ENCODE measurements at regions not wholly inside any gene's neighbourhood (a gene's known extent, or its start where the extent isn't known, plus 50 kb on each side); places are given as distances from the start of the nearest gene placed in this dataset.

GRCh38 chr3:73270839-73271483, 209.5 kb downstream of the EBLN2 start:
- no peak for DNase-seq
- H3K27me3 ChIP-seq = no peaks in the 10 kb centered on the region
- in situ Hi-C loops (cut with MboI; ENCODE audit: low pct_ligation_motif_present in 1 of 4, low pct_unique_long_range_greater_than_20kb in 1 of 4, low sequenced_read_pairs in 3 of 4) (no loop called here), intact Hi-C loops (cut with DNase I; ENCODE audit: low total_unique reads) (no loop called here)
- no peaks in the 10 kb centered on the region for H3K9me3 ChIP-seq
- TF ChIP-seq POLR2A (IDR thresholded peaks at IDR 0.05) (no peak), POLR2AphosphoS5 (IDR thresholded peaks at IDR 0.05) (no peak), CTCF (IDR thresholded peaks at IDR 0.05) (no peak), EP300 (IDR thresholded peaks at IDR 0.05; ENCODE audit: low read depth) (no peak)
- H3K4me3 ChIP-seq = no peak overlapping the region
- WGBS, 2 donors (ENCODE audit: low coverage in 1 of 2) = 40 to 79% methylated on average over 1 to 2 of the region's 2 CpGs
- H3K36me3 ChIP-seq = no peaks in the 10 kb centered on the region
- H3K27ac ChIP-seq = no peak overlapping the region
- no peaks in the 10 kb centered on the region for H3K4me1 ChIP-seq

- intact Hi-C loops (cut with DNase I; ENCODE audit: low total_unique reads) (no loop called here), in situ Hi-C loops (cut with MboI; ENCODE audit: low pct_ligation_motif_present in 1 of 4, low pct_unique_long_range_greater_than_20kb in 1 of 4, low sequenced_read_pairs in 3 of 4) (no loop called here)
- TF ChIP-seq CTCF (IDR thresholded peaks at IDR 0.05) (no peak), POLR2AphosphoS5 (IDR thresholded peaks at IDR 0.05) (no peak), POLR2A (IDR thresholded peaks at IDR 0.05) (no peak), EP300 (IDR thresholded peaks at IDR 0.05; ENCODE audit: low read depth) (no peak)
- no peaks in the 10 kb centered on the region for H3K36me3 ChIP-seq
- no peak for DNase-seq
- no peaks in the 10 kb centered on the region for H3K9me3 ChIP-seq
- no peaks in the 10 kb centered on the region for H3K4me1 ChIP-seq
- WGBS, 2 donors (ENCODE audit: low coverage in 1 of 2) = 77% methylated on average over 4 of the region's 4 CpGs
- H3K4me3 ChIP-seq = no peak overlapping the region
- H3K27me3 ChIP-seq = no peaks in the 10 kb centered on the region
- no peak overlapping the region for H3K27ac ChIP-seq
These were observed 211.9 kb downstream of the EBLN2 start for GRCh38 chr3:73273341-73273740.

- H3K36me3 ChIP-seq = no peaks in the 10 kb centered on the region
- in situ Hi-C loops (cut with MboI; ENCODE audit: low pct_ligation_motif_present in 1 of 4, low pct_unique_long_range_greater_than_20kb in 1 of 4, low sequenced_read_pairs in 3 of 4) = no loop called here
- H3K27me3 ChIP-seq = no peaks in the 10 kb centered on the region
- DNase-seq = no peak
- TF ChIP-seq POLR2AphosphoS5 (IDR thresholded peaks at IDR 0.05) (no peak), CTCF (IDR thresholded peaks at IDR 0.05) (no peak), POLR2A (IDR thresholded peaks at IDR 0.05) (no peak), EP300 (IDR thresholded peaks at IDR 0.05; ENCODE audit: low read depth) (no peak)
- 74% methylated on average over 6 of the region's 6 CpGs; no CpG with 5 or more reads in 1 of the 2 donors for WGBS, 2 donors (ENCODE audit: low coverage in 1 of 2)
- H3K9me3 ChIP-seq = no peaks in the 10 kb centered on the region
- intact Hi-C loops (cut with DNase I; ENCODE audit: low total_unique reads) = no loop called here
- no peak overlapping the region for H3K4me3 ChIP-seq
- H3K4me1 ChIP-seq = no peaks in the 10 kb centered on the region
- H3K27ac ChIP-seq = no peak overlapping the region
These were observed 219.3 kb downstream of the EBLN2 start for GRCh38 chr3:73280746-73281145.

GRCh38 chr3:73284472-73284871, 223.0 kb downstream of the EBLN2 start:
- Histone ChIP-seq H3K27ac (no peak overlapping the region), H3K4me3 (no peak overlapping the region), H3K9me3 (no peaks in the 10 kb centered on the region), H3K4me1 (no peaks in the 10 kb centered on the region), H3K27me3 (no peaks in the 10 kb centered on the region), H3K36me3 (no peaks in the 10 kb centered on the region)
- no peak for TF ChIP-seq EP300 (IDR thresholded peaks at IDR 0.05; ENCODE audit: low read depth)
- DNase-seq = no peak
- in situ Hi-C loops (cut with MboI; ENCODE audit: low pct_ligation_motif_present in 1 of 4, low pct_unique_long_range_greater_than_20kb in 1 of 4, low sequenced_read_pairs in 3 of 4) = no loop called here
- WGBS, 2 donors (ENCODE audit: low coverage in 1 of 2) = 86 to 88% methylated on average over 9 of the region's 9 CpGs
- intact Hi-C loops (cut with DNase I; ENCODE audit: low total_unique reads) = no loop called here

GRCh38 chr3:73291541-73291940, 230.1 kb downstream of the EBLN2 start:
- WGBS, 2 donors (ENCODE audit: low coverage in 1 of 2) = 81 to 96% methylated on average over 4 to 7 of the region's 7 CpGs
- intact Hi-C loops (cut with DNase I; ENCODE audit: low total_unique reads) = no loop called here
- no peaks in the 10 kb centered on the region for H3K4me1 ChIP-seq
- no peaks in the 10 kb centered on the region for H3K27me3 ChIP-seq
- H3K27ac ChIP-seq = no peak overlapping the region
- H3K4me3 ChIP-seq = no peak overlapping the region
- TF ChIP-seq POLR2AphosphoS5 (IDR thresholded peaks at IDR 0.05) = no peak
- TF ChIP-seq POLR2A (IDR thresholded peaks at IDR 0.05) = no peak
- no peak for TF ChIP-seq EP300 (IDR thresholded peaks at IDR 0.05; ENCODE audit: low read depth)
- no peak for TF ChIP-seq CTCF (IDR thresholded peaks at IDR 0.05)
- no peaks in the 10 kb centered on the region for H3K36me3 ChIP-seq
- no peak for DNase-seq
- H3K9me3 ChIP-seq = no peaks in the 10 kb centered on the region
- in situ Hi-C loops (cut with MboI; ENCODE audit: low pct_ligation_motif_present in 1 of 4, low pct_unique_long_range_greater_than_20kb in 1 of 4, low sequenced_read_pairs in 3 of 4) = no loop called here
